ENCODE measurements at regions not wholly inside any gene's neighbourhood (a gene's known extent, or its start where the extent isn't known, plus 50 kb on each side); places are given as distances from the start of the nearest gene placed in this dataset.

DNA sequence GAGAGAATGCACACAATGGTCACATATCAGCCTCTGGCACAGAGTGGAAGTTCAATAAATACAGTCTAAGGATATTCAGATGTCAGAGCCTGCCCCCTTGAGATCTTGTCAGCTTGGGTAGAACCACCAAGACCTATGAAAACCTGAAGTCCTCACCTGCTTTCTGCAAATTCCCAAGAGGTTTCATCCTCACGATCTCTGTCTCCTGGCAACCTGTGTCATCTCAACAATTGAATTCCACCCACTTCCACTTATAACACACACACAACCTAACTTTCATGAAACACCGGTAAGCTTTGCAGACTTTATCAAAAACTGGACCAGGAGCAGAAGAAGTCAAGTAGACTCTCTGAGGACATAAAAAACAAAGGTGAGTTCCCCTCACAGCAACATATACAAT is 151.6 kb upstream of the SLC30A5 start:
- H3K27ac Mint-ChIP-seq, result no peak overlapping the region
- ChIA-PET CTCF (no interaction called here), POLR2A (no interaction called here)
- H3K4me2 ChIP-seq (replicated peaks; ENCODE audit: low read depth, low read length, poor library complexity, severe bottlenecking), result no peak overlapping the region
- no peaks in the 10 kb centered on the region for H3K4me1 ChIP-seq (ENCODE audit: control insufficient read depth in 2 of 2, insufficient read depth in 2 of 2, low read length in 2 of 2)
- H3K27me3 ChIP-seq (replicated peaks in 1 of 4; ENCODE audit: control extremely low read depth in 1 of 4, control insufficient read depth in 3 of 4, insufficient read depth in 4 of 4, low read length in 3 of 4), result no peaks in the 10 kb centered on the region
- intact Hi-C loops (cut with micrococcal nuclease), result no loop called here
- H3K79me2 ChIP-seq (ENCODE audit: control insufficient read depth, insufficient read depth, low read length), result no peaks in the 10 kb centered on the region
- DNase-seq, result no peak
- peaks cover 2 to 4% (median 3%) of the 10 kb centered on the region in 3 donors for H3K9me3 ChIP-seq (ENCODE audit: control extremely low read depth in 1 of 3, control insufficient read depth in 2 of 3, insufficient read depth in 1 of 3, low read length in 2 of 3)
- no peaks in the 10 kb centered on the region for H3K4me1 Mint-ChIP-seq
- no peak for ATAC-seq (ENCODE audit: low read depth)
- H3K4me3 Mint-ChIP-seq, result no peak overlapping the region
- H3K36me3 ChIP-seq (replicated peaks in 1 of 2; ENCODE audit: control extremely low read depth in 1 of 2, control insufficient read depth in 1 of 2, extremely low read depth in 1 of 2, insufficient read depth in 2 of 2, low read length in 1 of 2), result no peaks in the 10 kb centered on the region
- H3K9ac ChIP-seq (ENCODE audit: low read length), result no peak overlapping the region
- no peak overlapping the region for H2AFZ ChIP-seq (ENCODE audit: insufficient read depth, low read depth, low read length, poor library complexity, severe bottlenecking)
- H3K27me3 Mint-ChIP-seq, result peaks cover 5% of the 10 kb centered on the region
- no peaks in the 10 kb centered on the region for H4K20me1 ChIP-seq (ENCODE audit: control insufficient read depth, insufficient read depth, low read length, poor library complexity, severe bottlenecking)
- peaks cover 3% of the 10 kb centered on the region for H3K9me3 Mint-ChIP-seq (ENCODE audit: insufficient read depth)
- TF ChIP-seq EZH2 (IDR thresholded peaks at IDR 0.05; ENCODE audit: borderline replicate concordance, insufficient read depth, low read depth, low read length, poor library complexity, severe bottlenecking), result no peak
- TF ChIP-seq, protein P1, sequence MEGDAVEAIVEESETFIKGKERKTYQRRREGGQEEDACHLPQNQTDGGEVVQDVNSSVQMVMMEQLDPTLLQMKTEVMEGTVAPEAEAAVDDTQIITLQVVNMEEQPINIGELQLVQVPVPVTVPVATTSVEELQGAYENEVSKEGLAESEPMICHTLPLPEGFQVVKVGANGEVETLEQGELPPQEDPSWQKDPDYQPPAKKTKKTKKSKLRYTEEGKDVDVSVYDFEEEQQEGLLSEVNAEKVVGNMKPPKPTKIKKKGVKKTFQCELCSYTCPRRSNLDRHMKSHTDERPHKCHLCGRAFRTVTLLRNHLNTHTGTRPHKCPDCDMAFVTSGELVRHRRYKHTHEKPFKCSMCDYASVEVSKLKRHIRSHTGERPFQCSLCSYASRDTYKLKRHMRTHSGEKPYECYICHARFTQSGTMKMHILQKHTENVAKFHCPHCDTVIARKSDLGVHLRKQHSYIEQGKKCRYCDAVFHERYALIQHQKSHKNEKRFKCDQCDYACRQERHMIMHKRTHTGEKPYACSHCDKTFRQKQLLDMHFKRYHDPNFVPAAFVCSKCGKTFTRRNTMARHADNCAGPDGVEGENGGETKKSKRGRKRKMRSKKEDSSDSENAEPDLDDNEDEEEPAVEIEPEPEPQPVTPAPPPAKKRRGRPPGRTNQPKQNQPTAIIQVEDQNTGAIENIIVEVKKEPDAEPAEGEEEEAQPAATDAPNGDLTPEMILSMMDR (IDR thresholded peaks at IDR 0.05), result no peak
- no peak overlapping the region for H3K4me3 ChIP-seq (ENCODE audit: control extremely low read depth in 1 of 5, extremely low read depth in 1 of 5, insufficient read depth in 1 of 5, low read depth in 2 of 5, low read length in 4 of 5)
- no peak overlapping the region for H3K27ac ChIP-seq (ENCODE audit: low read length in 2 of 2)
- WGBS (ENCODE audit: insufficient coverage), result 89% methylated on average over 2 of the region's 2 CpGs

DNA sequence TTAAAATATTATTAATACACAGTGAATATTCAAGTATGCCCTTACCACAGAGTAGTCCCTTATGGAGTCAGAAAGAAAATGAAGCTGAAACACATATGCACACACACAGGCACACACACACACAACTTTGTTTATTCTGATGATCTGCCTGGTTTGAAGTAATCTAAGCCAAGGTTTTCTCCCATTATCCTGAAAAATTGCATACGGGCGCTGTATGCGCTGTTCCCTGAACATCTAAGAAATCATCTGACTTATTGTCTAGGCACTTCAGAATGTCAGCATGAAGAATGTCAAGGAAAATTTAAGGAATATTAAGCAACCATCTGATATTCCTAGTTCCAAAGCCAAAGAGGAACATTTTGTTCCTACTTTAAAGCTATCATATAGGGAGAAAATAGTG is 147.1 kb upstream of the SLC30A5 start:
- Histone ChIP-seq H3K79me2 (ENCODE audit: control insufficient read depth, insufficient read depth, low read length) (no peaks in the 10 kb centered on the region), H3K27me3 (replicated peaks in 1 of 4; ENCODE audit: control extremely low read depth in 1 of 4, control insufficient read depth in 3 of 4, insufficient read depth in 4 of 4, low read length in 3 of 4) (no peaks in the 10 kb centered on the region), H3K4me2 (replicated peaks; ENCODE audit: low read depth, low read length, poor library complexity, severe bottlenecking) (no peak overlapping the region), H3K9me3 (ENCODE audit: control extremely low read depth in 1 of 3, control insufficient read depth in 2 of 3, insufficient read depth in 1 of 3, low read length in 2 of 3) (peaks cover 0 to 3% (median 0%) of the 10 kb centered on the region in 3 donors), H4K20me1 (ENCODE audit: control insufficient read depth, insufficient read depth, low read length, poor library complexity, severe bottlenecking) (no peaks in the 10 kb centered on the region), H3K9ac (ENCODE audit: low read length) (no peak overlapping the region), H3K36me3 (replicated peaks in 1 of 2; ENCODE audit: control extremely low read depth in 1 of 2, control insufficient read depth in 1 of 2, extremely low read depth in 1 of 2, insufficient read depth in 2 of 2, low read length in 1 of 2) (no peaks in the 10 kb centered on the region), H3K4me3 (ENCODE audit: control extremely low read depth in 1 of 5, extremely low read depth in 1 of 5, insufficient read depth in 1 of 5, low read depth in 2 of 5, low read length in 4 of 5) (no peak overlapping the region), H2AFZ (ENCODE audit: insufficient read depth, low read depth, low read length, poor library complexity, severe bottlenecking) (no peak overlapping the region), H3K4me1 (ENCODE audit: control insufficient read depth in 2 of 2, insufficient read depth in 2 of 2, low read length in 2 of 2) (no peaks in the 10 kb centered on the region), H3K27ac (ENCODE audit: low read length in 2 of 2) (no peak overlapping the region)
- ChIA-PET CTCF (no interaction called here), POLR2A (no interaction called here)
- Mint-ChIP-seq H3K27me3 (peaks cover 17% of the 10 kb centered on the region), H3K4me1 (no peaks in the 10 kb centered on the region), H3K4me3 (no peak overlapping the region), H3K27ac (no peak overlapping the region), H3K9me3 (ENCODE audit: insufficient read depth) (no peaks in the 10 kb centered on the region)
- ATAC-seq (ENCODE audit: low read depth), result no peak
- intact Hi-C loops (cut with micrococcal nuclease), result no loop called here
- DNase-seq, result no peak
- TF ChIP-seq, protein P1 (IDR thresholded peaks at IDR 0.05), result no peak
- TF ChIP-seq EZH2 (IDR thresholded peaks at IDR 0.05; ENCODE audit: borderline replicate concordance, insufficient read depth, low read depth, low read length, poor library complexity, severe bottlenecking), result no peak
- 100% methylated on average over 2 of the region's 3 CpGs for WGBS (ENCODE audit: insufficient coverage)
